HG03103 (cell line): ENCODE measurements at regions not wholly inside any gene's neighbourhood (a gene's known extent, or its start where the extent isn't known, plus 50 kb on each side); places are given as distances from the start of the nearest gene placed in this dataset.

Experiments used
- ATAC-seq: cut with Tn5 transposase; IDR thresholded peaks from one replicate; pipeline ENCODE4 v1.9.1; 2021; ENCODE audit warnings: low read depth; ENCODE audit not compliant: unreplicated experiment

- ATAC-seq, result no peak
These were observed 353.2 kb downstream of the ADRA2A start for GRCh38 chr10:111430070-111430469.

DNA sequence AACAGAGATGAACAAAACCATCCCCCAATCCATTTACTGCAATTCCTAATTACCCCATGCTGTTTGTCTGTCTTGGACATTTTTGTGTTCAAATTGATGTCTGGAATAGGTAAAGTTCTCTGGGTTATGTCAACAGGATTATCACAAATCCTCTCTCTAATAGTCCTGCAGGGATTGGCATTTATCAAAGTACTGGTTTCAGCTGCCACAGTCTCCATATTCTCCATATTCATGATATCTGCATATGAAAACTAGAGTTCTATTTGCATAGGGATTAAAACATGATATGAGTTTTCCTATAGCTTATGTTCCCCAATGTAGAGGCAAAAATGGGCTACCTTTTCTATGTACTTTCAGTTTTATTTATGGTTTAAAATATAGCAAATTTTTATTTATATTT lies 355.8 kb downstream of the ADRA2A start:
- no peak for ATAC-seq

DNA sequence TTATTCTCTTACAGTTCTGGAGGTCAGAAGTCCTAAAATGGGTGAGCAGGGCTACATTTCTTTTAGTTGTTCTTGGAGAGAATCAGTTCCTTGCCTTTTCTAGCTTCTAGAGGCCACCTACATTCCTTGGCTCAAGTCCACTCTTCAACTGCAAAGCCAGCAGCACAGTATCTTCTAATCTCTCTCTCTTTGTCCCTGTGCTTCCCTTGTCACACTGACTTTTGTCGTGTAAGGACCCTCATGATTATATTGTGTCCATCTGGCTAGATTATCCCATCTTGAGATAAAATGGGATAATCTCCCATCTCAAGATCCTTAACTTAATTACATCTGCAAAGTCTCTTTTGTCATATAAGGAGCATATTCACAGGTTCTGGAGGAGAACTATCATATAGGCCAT lies 359.0 kb downstream of the ADRA2A start:
- ATAC-seq, result no peak

DNA sequence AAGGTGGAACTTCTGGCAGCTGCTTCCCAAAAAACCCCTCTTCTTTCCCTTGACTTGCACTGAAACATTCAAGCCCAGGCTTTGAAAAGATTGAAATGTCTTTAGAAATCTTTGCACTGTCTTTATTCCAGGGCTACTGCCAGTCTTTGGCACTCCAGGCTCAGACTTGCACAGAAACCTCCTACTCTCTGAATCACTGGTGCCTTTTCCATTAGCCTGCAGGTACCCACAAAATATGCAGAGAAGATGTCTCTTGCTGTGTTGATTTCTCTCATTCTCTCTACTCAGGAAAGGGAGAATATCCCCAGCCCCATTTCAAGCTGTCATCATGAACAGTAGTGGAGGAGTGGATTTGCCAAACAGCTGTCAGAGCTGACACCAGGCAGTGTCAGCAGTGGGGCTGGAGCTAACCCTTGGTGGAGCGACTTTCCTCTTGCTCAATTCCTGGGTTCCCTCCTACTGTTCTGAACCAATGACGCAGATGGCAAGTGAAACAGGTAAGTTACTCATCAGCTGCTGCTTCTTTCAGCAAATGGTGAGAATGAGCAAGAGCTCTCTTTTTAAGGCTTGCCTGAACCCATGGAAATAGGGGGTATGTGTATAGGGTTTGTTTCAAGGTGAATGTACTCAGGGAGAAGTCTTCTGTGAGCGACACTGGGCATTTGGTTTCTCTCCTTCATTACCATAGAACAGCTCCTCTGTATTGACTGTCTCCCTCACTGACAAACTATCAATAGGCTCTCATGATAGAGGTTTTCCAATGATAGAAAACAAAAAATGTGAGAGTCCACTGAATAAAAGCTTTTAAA lies 362.4 kb downstream of the ADRA2A start:
- ATAC-seq, result no peak

- no peak for ATAC-seq
These were observed 363.7 kb downstream of the ADRA2A start for GRCh38 chr10:111440501-111440900.

DNA sequence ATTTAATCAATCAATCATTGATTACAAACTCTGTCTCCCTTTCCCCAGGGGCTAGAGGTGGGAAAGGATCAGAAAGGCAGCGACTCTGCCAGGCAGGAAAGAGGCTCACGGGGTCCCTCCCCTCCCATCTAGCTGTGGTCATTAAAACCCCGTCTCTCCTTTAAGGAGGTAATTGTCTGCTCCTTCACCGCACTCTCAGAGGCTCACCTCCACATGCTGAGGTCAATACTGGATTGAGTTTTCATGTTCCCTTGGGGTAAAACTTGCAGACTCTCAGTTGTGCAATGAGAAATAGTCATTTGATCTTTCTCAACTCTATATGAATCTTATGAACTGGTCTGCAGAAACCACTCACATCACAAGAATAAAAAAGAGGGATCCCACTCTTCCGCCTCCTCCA lies 368.8 kb downstream of the ADRA2A start:
- no peak for ATAC-seq

DNA sequence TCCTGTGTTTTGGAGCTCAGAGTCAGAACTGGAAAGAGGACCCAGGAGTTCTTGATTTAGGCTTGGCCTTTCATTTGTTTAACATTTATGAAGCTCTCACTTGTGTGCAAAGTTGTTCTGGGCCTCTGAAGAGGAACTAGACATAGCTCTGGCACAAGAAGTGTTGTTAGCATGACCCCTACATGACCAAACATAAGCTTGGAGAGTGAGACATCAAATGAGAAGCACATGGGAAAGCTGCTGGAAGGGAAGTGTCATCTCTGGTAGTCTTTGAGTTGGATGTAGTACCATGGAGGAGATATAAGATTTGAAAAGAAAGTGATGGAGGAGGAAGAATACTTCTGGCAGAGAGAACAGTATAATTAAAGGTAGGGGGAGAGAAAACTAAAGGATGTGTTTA lies 370.1 kb downstream of the ADRA2A start:
- ATAC-seq, result no peak

DNA sequence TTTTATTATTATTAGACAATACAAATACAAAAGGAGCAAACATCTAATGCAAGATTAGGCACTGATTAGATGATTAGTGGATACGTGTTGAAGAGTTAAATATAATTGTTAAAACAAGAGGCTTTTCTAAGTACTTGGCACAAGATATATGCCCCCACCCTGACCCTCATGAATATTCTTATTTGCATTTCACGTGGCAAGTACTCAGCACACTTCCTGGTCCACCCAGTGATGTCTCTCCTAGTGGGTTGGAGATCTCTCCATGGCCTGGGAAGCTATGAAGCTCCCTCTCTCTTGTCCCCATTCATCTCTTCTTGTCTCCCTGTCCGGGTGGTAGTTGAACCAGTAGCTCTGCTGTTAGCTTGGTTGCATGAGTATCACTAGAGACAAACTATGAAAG lies 375.3 kb downstream of the ADRA2A start:
- no peak for ATAC-seq

DNA sequence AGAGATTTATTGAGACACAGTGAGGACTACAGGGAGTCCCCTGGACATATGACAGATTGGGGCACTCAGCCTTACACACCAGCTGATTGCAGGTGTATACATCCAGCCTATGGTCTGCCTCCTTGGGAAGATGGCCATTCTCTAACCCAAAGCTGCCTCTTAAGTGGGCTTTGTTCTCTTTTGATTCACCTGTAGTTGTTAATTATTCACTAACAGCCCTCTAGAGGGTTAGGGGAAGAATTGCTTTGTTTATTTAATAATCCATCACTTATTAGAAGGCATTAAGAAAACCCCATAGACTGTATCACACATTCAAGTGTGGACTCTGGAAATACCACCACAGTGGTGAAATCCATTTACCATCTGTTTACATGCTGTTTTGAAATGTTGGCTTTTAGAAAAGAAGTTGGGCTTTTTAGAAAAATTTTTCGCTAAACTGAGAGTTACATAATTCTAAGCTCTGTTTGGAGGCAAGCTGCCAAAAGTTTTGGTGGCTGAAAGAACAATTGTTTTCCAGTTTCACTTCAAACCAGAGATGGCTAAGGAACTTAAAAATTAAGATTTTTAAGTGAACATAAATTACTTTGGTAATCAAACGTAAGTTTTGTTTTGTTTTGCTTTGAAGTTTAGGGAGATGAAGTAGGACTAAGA lies 379.1 kb downstream of the ADRA2A start:
- ATAC-seq, result no peak

- ATAC-seq, result no peak
These were observed 381.4 kb downstream of the ADRA2A start for GRCh38 chr10:111458256-111458655.

GRCh38 chr10:111459967-111460366 lies 383.1 kb downstream of the ADRA2A start:
- ATAC-seq, result no peak

- ATAC-seq, result no peak
These were observed 395.6 kb downstream of the ADRA2A start for GRCh38 chr10:111472445-111472844.

DNA sequence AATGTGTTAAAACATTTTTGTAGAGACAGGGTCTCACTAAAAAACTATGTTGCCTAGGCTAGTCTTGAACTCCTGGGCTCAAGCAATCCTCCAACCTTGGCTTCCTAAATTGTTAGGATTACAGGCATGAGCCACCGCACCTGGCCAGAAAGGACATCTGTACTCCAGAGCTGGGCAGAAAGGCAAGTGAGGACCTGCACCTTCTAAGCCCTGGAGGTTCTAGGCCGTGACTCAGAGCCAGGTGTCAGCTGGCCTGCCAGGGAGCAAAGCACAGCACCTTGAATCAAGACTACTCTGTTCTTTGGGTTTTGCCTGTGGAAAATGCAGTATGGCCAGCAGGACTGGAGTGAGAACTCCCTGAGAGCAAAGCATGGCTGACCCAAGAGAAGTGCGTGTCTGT lies 396.5 kb downstream of the ADRA2A start:
- no peak for ATAC-seq

- ATAC-seq, result no peak
These were observed 398.0 kb downstream of the ADRA2A start for GRCh38 chr10:111474786-111475185.

DNA sequence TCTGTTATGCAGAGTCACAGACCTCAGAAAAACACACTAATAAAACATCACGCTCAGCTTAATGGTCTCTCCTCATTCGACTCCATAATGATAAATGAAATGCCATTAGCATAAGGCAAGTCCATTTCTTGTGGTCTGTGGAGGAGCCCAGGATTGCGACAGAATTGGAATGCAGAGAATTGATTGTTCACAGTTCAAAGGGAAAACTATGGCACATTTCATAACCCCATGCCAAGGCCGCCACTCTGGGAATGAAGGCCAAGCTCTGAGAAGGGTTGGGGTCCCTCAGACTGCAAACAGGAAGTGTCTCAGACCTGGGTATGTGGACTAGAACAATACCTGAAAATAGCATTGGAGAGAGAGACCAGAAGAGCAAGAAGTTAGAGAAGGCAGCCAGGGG lies 398.9 kb downstream of the ADRA2A start:
- no peak for ATAC-seq

GRCh38 chr10:111478651-111479050 lies 401.8 kb downstream of the ADRA2A start:
- no peak for ATAC-seq

DNA sequence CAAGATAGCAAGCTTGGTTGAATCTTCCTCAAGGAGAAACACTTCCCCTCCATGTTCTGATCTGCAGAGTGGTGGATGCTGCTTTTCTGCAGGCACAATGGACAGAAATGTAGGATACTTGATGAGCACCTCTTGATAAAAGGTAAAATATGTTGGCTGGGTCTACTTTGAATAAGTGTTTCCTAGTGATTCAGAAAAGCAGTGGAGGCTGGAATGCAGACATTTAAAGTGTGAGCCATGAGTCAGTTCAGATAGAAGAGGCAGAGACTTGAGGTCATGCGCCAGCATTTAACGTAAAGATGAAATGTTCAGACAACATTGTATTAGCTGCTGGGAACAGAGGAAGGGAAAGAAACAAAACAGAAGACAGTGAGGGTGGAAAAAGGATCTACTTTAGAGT lies 403.1 kb downstream of the ADRA2A start:
- ATAC-seq, result no peak

- ATAC-seq, result no peak
These were observed 404.5 kb downstream of the ADRA2A start for GRCh38 chr10:111481261-111481826.

- no peak for ATAC-seq
These were observed 405.0 kb downstream of the ADRA2A start for GRCh38 chr10:111481866-111482265.

DNA sequence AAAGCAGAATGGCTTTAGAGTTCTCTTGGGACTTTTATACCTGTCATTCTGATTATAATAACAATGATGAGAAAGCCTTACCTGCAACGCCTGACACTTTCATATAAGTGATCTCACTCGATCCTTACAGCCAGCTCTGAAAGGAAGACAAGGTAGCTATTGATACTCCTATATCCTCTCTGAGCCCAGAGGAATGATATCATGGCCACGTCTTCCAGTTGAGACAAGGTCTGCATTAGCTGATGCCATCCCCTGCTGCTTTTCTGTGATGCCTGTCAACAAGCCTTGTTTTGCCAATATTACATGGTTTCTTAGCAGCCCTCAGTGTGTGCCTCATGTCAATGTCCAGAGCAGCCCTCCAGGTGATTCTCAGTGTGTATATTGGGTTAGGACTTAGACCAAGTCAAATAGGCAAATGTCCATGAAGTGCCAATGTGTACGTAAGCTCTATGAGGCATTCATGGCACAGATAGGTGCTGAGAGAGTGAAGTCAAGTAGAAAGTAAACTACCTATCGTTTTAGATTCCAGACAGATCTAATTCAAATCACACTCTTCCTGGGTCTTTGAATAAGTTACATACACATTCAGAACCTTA lies 405.9 kb downstream of the ADRA2A start:
- ATAC-seq, result no peak

DNA sequence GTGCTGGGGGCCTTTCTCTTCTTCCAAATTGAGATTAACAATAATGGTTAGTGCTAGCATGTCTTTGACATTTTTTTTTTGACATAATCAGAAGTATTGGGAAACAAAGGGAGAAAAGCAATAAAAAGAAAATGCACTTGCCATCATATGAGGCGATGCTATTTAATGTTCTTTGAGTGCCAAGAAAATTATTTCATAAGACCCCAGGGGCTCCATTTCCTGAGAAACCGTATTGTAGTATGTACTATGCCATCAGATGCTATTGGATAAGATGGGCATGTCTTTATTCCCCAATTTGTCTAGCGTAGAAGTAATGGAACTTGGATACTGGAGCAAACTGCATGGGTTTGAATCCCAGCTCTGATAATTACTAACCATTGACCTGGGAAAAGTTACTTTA lies 408.9 kb downstream of the ADRA2A start:
- no peak for ATAC-seq

DNA sequence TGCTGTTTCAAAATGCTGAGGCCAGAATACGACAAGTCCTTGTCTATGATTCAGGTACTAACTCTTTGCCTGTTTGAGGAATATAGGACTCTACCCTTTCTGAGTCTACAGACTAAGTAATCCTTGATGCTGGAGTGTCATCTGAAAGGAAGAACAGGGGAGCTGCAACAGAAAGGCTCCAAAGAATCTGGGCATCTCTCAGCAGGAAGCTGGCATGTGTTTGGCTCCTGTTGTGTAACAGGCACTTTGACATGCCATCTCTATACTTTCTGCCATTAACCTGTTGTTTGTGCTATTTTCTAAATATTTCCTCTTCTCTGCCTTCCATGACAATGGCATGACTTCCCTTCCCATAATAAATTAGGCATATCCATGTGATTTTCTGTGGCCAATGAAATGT lies 409.5 kb downstream of the ADRA2A start:
- no peak for ATAC-seq
